ENCODE measurements at regions not wholly inside any gene's neighbourhood (a gene's known extent, or its start where the extent isn't known, plus 50 kb on each side); places are given as distances from the start of the nearest gene placed in this dataset.

DNA sequence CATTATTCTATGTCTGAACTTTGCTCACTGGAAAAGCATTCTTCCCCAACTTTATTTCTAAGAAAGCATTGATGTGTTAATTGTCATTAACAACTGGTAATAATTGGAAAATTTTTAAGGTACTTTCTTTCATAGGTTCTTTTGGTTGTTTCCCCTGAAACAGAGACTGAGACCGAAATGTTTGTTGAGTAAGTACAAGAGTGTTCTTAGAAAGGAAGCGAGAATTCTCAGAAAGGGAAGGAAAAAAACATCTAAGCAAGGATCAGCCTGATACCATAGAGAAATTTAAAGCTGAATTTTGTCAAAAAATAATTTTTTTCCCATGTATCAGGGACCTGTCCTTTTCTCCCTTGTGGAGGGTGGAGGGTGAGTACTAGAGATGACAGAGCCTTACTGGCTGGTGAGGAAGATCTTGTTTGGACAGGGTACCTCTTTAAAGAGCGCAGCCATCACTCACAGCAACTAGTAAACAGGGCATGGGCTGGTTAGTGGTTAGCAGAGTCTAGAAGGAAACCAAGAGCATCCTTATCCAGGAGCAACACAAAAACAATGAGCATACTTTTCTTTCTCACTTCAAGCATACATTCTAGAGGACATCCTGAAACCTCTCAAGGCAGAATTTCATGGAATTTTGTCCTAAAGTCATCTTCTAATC, 898.5 kb downstream of the DNAH5 start:
- TF ChIP-seq CTCF (IDR thresholded peaks at IDR 0.05; ENCODE audit: low read depth, low read length, poor library complexity, severe bottlenecking), result no peak
- TF ChIP-seq EZH2phosphoT487 (IDR thresholded peaks at IDR 0.05; ENCODE audit: borderline replicate concordance, low read length), result no peak

Data from DOHH2 (cell line).